T-cell (primary cell): ENCODE measurements at regions not wholly inside any gene's neighbourhood (a gene's known extent, or its start where the extent isn't known, plus 50 kb on each side); places are given as distances from the start of the nearest gene placed in this dataset.

Experiments used
- ATAC-seq, 4 experiments: fragments of 200-7000 bp in 3 of 4; fragments of 150-1000 bp in 1 of 4; cut with Tn5 transposase; replicated peaks in 1 of 4; 1 replicate in 3 of 4; 2 replicates in 1 of 4; pipeline ENCODE4 v1.10.0; 2021; ENCODE audit warnings: moderate library complexity in 3 of 4, mild to moderate bottlenecking in 2 of 4, moderate number of reproducible peaks in 1 of 4
- CTCF ChIA-PET, 2 donors: fragments of 300-600 bp; sonication (Branson Sonifier 250); formaldehyde crosslinking; loops; one replicate each; lab custom pipeline; 2022; ENCODE audit warnings: antibody characterized with exemption in 2 of 2; lab: Charles Lee
- POLR2A ChIA-PET, 2 donors: fragments of 300-600 bp; sonication (Branson Sonifier 250); formaldehyde crosslinking; loops; one replicate each; lab custom pipeline; 2022; ENCODE audit warnings: antibody characterized with exemption in 2 of 2; lab: Charles Lee
- DNase-seq, 35 experiments: peaks; one replicate each; pipeline versions ENCODE4 v3.0.0 to v3.0.0-alpha.2; 2013 to 2023
- H3K27ac ChIP-seq: one replicate; pipeline ENCODE4 v1.5.1; 2013; ENCODE audit warnings: low read length
- H3K27me3 ChIP-seq, 2 experiments: replicated peaks in 1 of 2; 1 replicate in 1 of 2; 2 replicates in 1 of 2; pipeline versions ENCODE4 v1.6.1 to v1.7.0; 2013; ENCODE audit warnings: low read length in 1 of 2, mixed read lengths in 1 of 2; ENCODE audit not compliant: control insufficient read depth in 2 of 2, insufficient read depth in 2 of 2; ENCODE audit errors: extremely low read depth in 1 of 2
- H3K36me3 ChIP-seq, 2 donors: 1 replicate in 1 of 2; 2 replicates in 1 of 2; pipeline versions ENCODE4 v1.6.1 to v1.7.0; 2013; ENCODE audit warnings: low read length in 1 of 2; ENCODE audit not compliant: control insufficient read depth in 2 of 2, insufficient read depth in 1 of 2; ENCODE audit errors: extremely low read depth in 1 of 2
- H3K4me1 ChIP-seq, 2 experiments: 1 replicate in 1 of 2; 2 replicates in 1 of 2; pipeline versions ENCODE4 v1.6.1 to v1.7.0; 2013; ENCODE audit warnings: low read length in 2 of 2, mixed read lengths in 1 of 2; ENCODE audit not compliant: insufficient read depth in 2 of 2, control insufficient read depth in 1 of 2; ENCODE audit errors: extremely low read depth in 1 of 2
- H3K4me3 ChIP-seq, 2 donors: 1 replicate in 1 of 2; 2 replicates in 1 of 2; pipeline versions ENCODE4 v1.5.1 to v1.7.0; 2013; ENCODE audit warnings: mild to moderate bottlenecking in 2 of 2, low read length in 1 of 2, moderate library complexity in 1 of 2; ENCODE audit not compliant: control insufficient read depth in 1 of 2; ENCODE audit errors: extremely low read depth in 1 of 2
- H3K9me3 ChIP-seq: 2 replicates; pipeline ENCODE4 v1.7.0; 2013
- H3K27ac Mint-ChIP-seq, 2 donors: one replicate each; pipeline ENCODE4 v1.8.0; 2020 to 2021; ENCODE audit warnings: mild to moderate bottlenecking in 2 of 2, mixed read lengths in 2 of 2
- H3K27me3 Mint-ChIP-seq, 2 donors: one replicate each; pipeline ENCODE4 v1.8.0; 2021 to 2022; ENCODE audit warnings: mixed read lengths in 2 of 2
- H3K36me3 Mint-ChIP-seq: one replicate; pipeline ENCODE4 v1.8.0; 2021; ENCODE audit warnings: mixed read lengths
- H3K4me1 Mint-ChIP-seq, 3 donors: one replicate each; pipeline ENCODE4 v1.8.0; 2020 to 2022; ENCODE audit warnings: mixed read lengths in 3 of 3, mild to moderate bottlenecking in 1 of 3
- H3K4me3 Mint-ChIP-seq, 3 donors: one replicate each; pipeline ENCODE4 v1.8.0; 2020 to 2022; ENCODE audit warnings: mild to moderate bottlenecking in 3 of 3, mixed read lengths in 3 of 3, moderate library complexity in 3 of 3
- H3K9me3 Mint-ChIP-seq, 3 donors: one replicate each; pipeline ENCODE4 v1.8.0; 2020 to 2022; ENCODE audit warnings: mixed read lengths in 3 of 3
- WGBS: methylation state at CpG from one replicate; pipeline ENCODE4 v1.1.5; 2013; ENCODE audit warnings: missing lambda C conversion rate; ENCODE audit not compliant: insufficient coverage; 5-methylcytosine and 5-hydroxymethylcytosine counted together

DNA sequence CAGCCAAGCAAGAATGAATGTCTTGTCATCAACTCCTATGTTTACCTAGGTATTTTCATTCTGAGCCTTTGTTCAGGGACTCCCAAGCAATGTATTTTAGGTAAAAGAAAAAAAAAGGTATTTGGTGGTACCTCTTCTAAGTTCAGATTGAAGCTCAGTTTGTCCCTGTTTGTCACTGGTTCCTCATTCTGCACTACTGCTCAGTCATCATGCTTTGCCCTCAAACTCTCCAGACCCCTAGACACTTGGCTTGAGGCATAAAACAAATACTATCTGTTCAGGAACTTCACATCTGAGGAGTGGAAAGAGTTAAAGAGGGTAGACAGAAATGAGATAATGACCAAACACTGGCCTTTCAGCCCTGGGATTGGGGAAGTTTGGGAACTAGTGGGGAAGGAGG is 163.6 kb upstream of the HNRNPA3 start:
- Mint-ChIP-seq H3K4me3 (no peak overlapping the region), H3K4me1 (no peaks in the 10 kb centered on the region), H3K9me3 (peaks cover 0 to 4% (median 2%) of the 10 kb centered on the region in 3 donors), H3K36me3 (no peaks in the 10 kb centered on the region), H3K27ac (no peak overlapping the region), H3K27me3 (peaks cover 0 to 7% of the 10 kb centered on the region in 2 donors)
- Histone ChIP-seq H3K9me3 (no peaks in the 10 kb centered on the region), H3K36me3 (no peaks in the 10 kb centered on the region), H3K4me3 (no peak overlapping the region), H3K4me1 (no peaks in the 10 kb centered on the region), H3K27ac (no peak overlapping the region), H3K27me3 (no peaks in the 10 kb centered on the region)
- ChIA-PET CTCF (no interaction called here), POLR2A (no interaction called here)
- no peak for DNase-seq
- ATAC-seq: no peak

- no CpG with 5 or more reads among the region's 1 CpG for WGBS
- Mint-ChIP-seq H3K27ac (no peak overlapping the region), H3K4me1 (no peaks in the 10 kb centered on the region), H3K4me3 (no peak overlapping the region), H3K9me3 (peaks cover 0 to 4% (median 2%) of the 10 kb centered on the region in 3 donors), H3K27me3 (peaks cover 0 to 7% of the 10 kb centered on the region in 2 donors), H3K36me3 (no peaks in the 10 kb centered on the region)
- Histone ChIP-seq H3K27me3 (no peaks in the 10 kb centered on the region), H3K4me1 (no peaks in the 10 kb centered on the region), H3K4me3 (no peak overlapping the region), H3K36me3 (no peaks in the 10 kb centered on the region), H3K27ac (no peak overlapping the region), H3K9me3 (no peaks in the 10 kb centered on the region)
- ChIA-PET POLR2A (no interaction called here), CTCF (interaction anchor here in 1 of 2 donors (0.6 kb wide), 1 partner anchor 414 kb away, joined by 6 read pairs; no protein-coding TSS in a partner anchor)
- ATAC-seq (no peak), DNase-seq (no peak)
Observed at GRCh38 chr2:177051278-177051677, 161.3 kb upstream of the HNRNPA3 start.

DNA sequence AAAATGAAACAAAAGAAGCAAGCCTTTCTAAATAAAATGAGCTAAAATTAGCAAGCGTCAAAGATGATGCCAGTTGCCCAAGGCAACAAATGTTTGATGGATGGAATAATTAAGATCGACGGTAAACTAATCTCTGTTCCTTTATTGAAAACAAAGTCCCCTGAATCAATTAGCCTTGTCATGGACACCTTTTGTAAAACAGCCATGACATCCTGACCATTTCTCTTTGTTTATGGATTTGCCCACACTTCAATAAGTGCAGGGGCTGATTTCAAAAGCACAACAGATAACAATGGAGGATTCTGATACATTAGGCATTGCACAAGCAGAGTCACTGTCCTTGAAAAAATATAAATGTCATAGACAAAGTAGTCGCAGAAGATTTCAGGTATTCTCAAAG is 160.1 kb upstream of the HNRNPA3 start:
- H3K27ac Mint-ChIP-seq: no peak overlapping the region
- CTCF ChIA-PET: no interaction called here
- whole genome bisulfite sequencing: no CpG with 5 or more reads among the region's 4 CpGs
- peaks cover 0 to 4% (median 2%) of the 10 kb centered on the region in 3 donors for H3K9me3 Mint-ChIP-seq
- POLR2A ChIA-PET: interaction anchor here in 1 of 2 donors (0.6 kb wide), 1 partner anchor 44 kb away, joined by 3 read pairs; no protein-coding TSS in a partner anchor
- ATAC-seq (no peak), DNase-seq (no peak)
- H3K36me3 ChIP-seq: no peaks in the 10 kb centered on the region
- H3K9me3 ChIP-seq: no peaks in the 10 kb centered on the region
- H3K36me3 Mint-ChIP-seq: no peaks in the 10 kb centered on the region
- no peak overlapping the region for H3K4me3 Mint-ChIP-seq
- H3K4me1 ChIP-seq: no peaks in the 10 kb centered on the region
- H3K27ac ChIP-seq: no peak overlapping the region
- H3K27me3 ChIP-seq: no peaks in the 10 kb centered on the region
- no peaks in the 10 kb centered on the region for H3K4me1 Mint-ChIP-seq
- H3K27me3 Mint-ChIP-seq: peaks cover 0 to 7% of the 10 kb centered on the region in 2 donors
- no peak overlapping the region for H3K4me3 ChIP-seq

- H3K4me3 Mint-ChIP-seq: no peak overlapping the region
- no peaks in the 10 kb centered on the region for H3K27me3 ChIP-seq
- no peaks in the 10 kb centered on the region for H3K36me3 ChIP-seq
- H3K9me3 Mint-ChIP-seq: no peaks in the 10 kb centered on the region
- peaks cover 0 to 7% of the 10 kb centered on the region in 2 donors for H3K27me3 Mint-ChIP-seq
- WGBS: 100% methylated on average over 1 of the region's 3 CpGs
- H3K27ac ChIP-seq: no peak overlapping the region
- ATAC-seq (no peak), DNase-seq (no peak)
- H3K4me1 Mint-ChIP-seq: no peaks in the 10 kb centered on the region
- CTCF ChIA-PET: no interaction called here
- H3K27ac Mint-ChIP-seq: no peak overlapping the region
- H3K4me3 ChIP-seq: no peak overlapping the region
- no peaks in the 10 kb centered on the region for H3K36me3 Mint-ChIP-seq
- H3K9me3 ChIP-seq: no peaks in the 10 kb centered on the region
- no peaks in the 10 kb centered on the region for H3K4me1 ChIP-seq
- POLR2A ChIA-PET: interaction anchor here in 1 of 2 donors (0.6 kb wide), 1 partner anchor 730 kb away, joined by 6 read pairs; no protein-coding TSS in a partner anchor
Observed at GRCh38 chr2:177053038-177053437, 159.6 kb upstream of the HNRNPA3 start.

GRCh38 chr2:177053716-177054115 is 158.9 kb upstream of the HNRNPA3 start:
- ATAC-seq (no peak), DNase-seq (no peak)
- no peak overlapping the region for H3K27ac ChIP-seq
- no peak overlapping the region for H3K4me3 ChIP-seq
- Mint-ChIP-seq H3K36me3 (no peaks in the 10 kb centered on the region), H3K9me3 (no peaks in the 10 kb centered on the region), H3K27me3 (peaks cover 0 to 5% of the 10 kb centered on the region in 2 donors), H3K4me3 (no peak overlapping the region), H3K4me1 (no peaks in the 10 kb centered on the region), H3K27ac (no peak overlapping the region)
- ChIA-PET CTCF (no interaction called here), POLR2A (interaction anchor here in 1 of 2 donors (0.6 kb wide), 2 partner anchors 9 to 730 kb away, joined by 3 to 6 read pairs; no protein-coding TSS in a partner anchor)
- H3K36me3 ChIP-seq: no peaks in the 10 kb centered on the region
- H3K9me3 ChIP-seq: no peaks in the 10 kb centered on the region
- no CpG with 5 or more reads among the region's 1 CpG for WGBS
- H3K4me1 ChIP-seq: no peaks in the 10 kb centered on the region
- no peaks in the 10 kb centered on the region for H3K27me3 ChIP-seq

- 100% methylated on average over 2 of the region's 5 CpGs for WGBS
- ChIA-PET CTCF (no interaction called here), POLR2A (no interaction called here)
- Histone ChIP-seq H3K36me3 (no peaks in the 10 kb centered on the region), H3K4me3 (no peak overlapping the region), H3K27ac (no peak overlapping the region), H3K27me3 (no peaks in the 10 kb centered on the region), H3K4me1 (no peaks in the 10 kb centered on the region), H3K9me3 (no peaks in the 10 kb centered on the region)
- DNase-seq (no peak), ATAC-seq (no peak)
- Mint-ChIP-seq H3K4me1 (no peaks in the 10 kb centered on the region), H3K27me3 (no peaks in the 10 kb centered on the region), H3K36me3 (no peaks in the 10 kb centered on the region), H3K4me3 (no peak overlapping the region), H3K27ac (no peak overlapping the region), H3K9me3 (no peaks in the 10 kb centered on the region)
Observed at GRCh38 chr2:177056481-177056929, 156.1 kb upstream of the HNRNPA3 start.

DNA sequence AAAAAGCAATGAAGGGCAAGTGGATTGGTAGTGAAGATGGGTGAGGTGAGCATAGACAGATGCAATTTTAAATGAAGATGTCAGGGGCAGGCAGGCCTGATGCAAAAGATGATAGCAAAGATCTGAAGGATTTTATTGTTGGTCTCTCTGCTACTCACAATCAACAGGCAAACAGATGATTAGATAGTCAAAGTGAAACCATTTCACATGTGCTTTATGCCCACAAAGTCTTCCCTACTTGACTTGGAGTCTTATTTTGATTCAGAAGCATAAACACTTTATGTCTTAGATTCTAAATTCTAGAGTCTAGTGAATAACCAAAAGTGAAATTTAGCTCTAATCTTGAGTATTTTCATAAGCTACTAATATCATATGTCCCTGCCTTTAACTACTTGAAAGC is 153.8 kb upstream of the HNRNPA3 start:
- ATAC-seq: no peak
- Histone ChIP-seq H3K9me3 (no peaks in the 10 kb centered on the region), H3K4me1 (no peaks in the 10 kb centered on the region), H3K36me3 (no peaks in the 10 kb centered on the region), H3K4me3 (no peak overlapping the region), H3K27ac (no peak overlapping the region), H3K27me3 (no peaks in the 10 kb centered on the region)
- ChIA-PET POLR2A (interaction anchor here in 1 of 2 donors (0.7 kb wide), 1 partner anchor 284 kb away, joined by 4 read pairs; no protein-coding TSS in a partner anchor), CTCF (no interaction called here)
- Mint-ChIP-seq H3K36me3 (no peaks in the 10 kb centered on the region), H3K4me3 (no peak overlapping the region), H3K4me1 (no peaks in the 10 kb centered on the region), H3K27ac (no peak overlapping the region), H3K27me3 (peaks cover 8% of the 10 kb centered on the region in 2 donors), H3K9me3 (no peaks in the 10 kb centered on the region)
- no peak for DNase-seq
